Mesenchymal stem cell (in vitro differentiated cells and primary cell): ENCODE measurements at regions not wholly inside any gene's neighbourhood (a gene's known extent, or its start where the extent isn't known, plus 50 kb on each side); places are given as distances from the start of the nearest gene placed in this dataset. TPM values are rescaled to one million over a fixed set of nuclear protein-coding genes. Genes with fewer than 3 reads are reported as not detected.
"Not testable (repeated sequence)": the region's sequence is repeated elsewhere in the genome, so short reads cannot be mapped to it uniquely, and the experiment has no call there.

Experiments
- DNase-seq: peaks from one replicate; pipeline ENCODE4 v3.0.0-alpha.2; 2013
- H2AFZ ChIP-seq: one replicate; pipeline ENCODE4 v1.6.1; 2013; ENCODE audit warnings: low read depth, mild to moderate bottlenecking, control low read depth, inconsistent platforms, low read length, moderate library complexity
- H2AK5ac ChIP-seq: 2 replicates; pipeline ENCODE4 v1.6.1; 2013; ENCODE audit warnings: low read length, moderate library complexity, mild to moderate bottlenecking, inconsistent platforms; ENCODE audit not compliant: severe bottlenecking
- H2BK120ac ChIP-seq: one replicate; pipeline ENCODE4 v1.6.1; 2013; ENCODE audit warnings: low read depth, mild to moderate bottlenecking, inconsistent platforms, low read length, moderate library complexity
- H2BK12ac ChIP-seq, 2 experiments: one replicate each; pipeline ENCODE4 v1.6.1; 2013; ENCODE audit warnings: inconsistent platforms in 2 of 2, low read length in 2 of 2, mild to moderate bottlenecking in 2 of 2, moderate library complexity in 2 of 2, control low read depth in 1 of 2
- H2BK15ac ChIP-seq: one replicate; pipeline ENCODE4 v1.6.1; 2013; ENCODE audit warnings: mild to moderate bottlenecking, low read depth, inconsistent platforms; ENCODE audit not compliant: poor library complexity, severe bottlenecking
- H2BK5ac ChIP-seq: 2 replicates; pipeline ENCODE4 v1.6.1; 2013; ENCODE audit warnings: low read depth, mild to moderate bottlenecking, low read length, control low read depth, inconsistent platforms; ENCODE audit not compliant: poor library complexity, severe bottlenecking
- H3K14ac ChIP-seq, 2 experiments: one replicate each; pipeline ENCODE4 v1.6.1; 2013; ENCODE audit warnings: inconsistent platforms in 2 of 2, low read length in 2 of 2, control low read depth in 1 of 2, mild to moderate bottlenecking in 1 of 2, moderate library complexity in 1 of 2
- H3K18ac ChIP-seq, 2 experiments: one replicate each; pipeline ENCODE4 v1.6.1; 2013; ENCODE audit warnings: inconsistent platforms in 2 of 2, low read length in 2 of 2, control low read depth in 1 of 2, low read depth in 1 of 2, mild to moderate bottlenecking in 1 of 2
- H3K23ac ChIP-seq, 2 experiments: one replicate each; pipeline ENCODE4 v1.6.1; 2013; ENCODE audit warnings: inconsistent platforms in 2 of 2, low read length in 2 of 2, mild to moderate bottlenecking in 2 of 2, moderate library complexity in 2 of 2, control low read depth in 1 of 2
- H3K27ac ChIP-seq: 2 replicates; pipeline ENCODE4 v1.5.1; 2013; ENCODE audit warnings: mild to moderate bottlenecking, moderate library complexity, low read length, control low read depth, inconsistent platforms; ENCODE audit not compliant: poor library complexity, severe bottlenecking
- H3K27me3 ChIP-seq, 2 experiments: 2 replicates each; pipeline versions ENCODE4 v1.6.1 to v1.7.0; 2013; ENCODE audit warnings: low read length in 2 of 2, mild to moderate bottlenecking in 2 of 2, moderate library complexity in 2 of 2, control low read depth in 1 of 2, inconsistent platforms in 1 of 2; ENCODE audit not compliant: control insufficient read depth in 1 of 2, insufficient read depth in 1 of 2
- H3K36me3 ChIP-seq, 2 experiments: 2 replicates each; pipeline versions ENCODE4 v1.6.1 to v1.7.0; 2013; ENCODE audit warnings: low read length in 2 of 2, control low read depth in 1 of 2, inconsistent platforms in 1 of 2, low read depth in 1 of 2, mild to moderate bottlenecking in 1 of 2; ENCODE audit not compliant: insufficient read depth in 2 of 2, control insufficient read depth in 1 of 2
- H3K4ac ChIP-seq, 2 experiments: one replicate each; pipeline ENCODE4 v1.6.1; 2013; ENCODE audit warnings: inconsistent platforms in 2 of 2, low read length in 2 of 2, mild to moderate bottlenecking in 2 of 2, moderate library complexity in 2 of 2, control low read depth in 1 of 2, low read depth in 1 of 2
- H3K4me1 ChIP-seq: 2 replicates; pipeline ENCODE4 v1.6.1; 2013; ENCODE audit warnings: low read depth, low read length, control low read depth; ENCODE audit not compliant: control insufficient read depth, insufficient read depth
- H3K4me2 ChIP-seq: 2 replicates; pipeline ENCODE4 v1.6.1; 2013; ENCODE audit warnings: low read length, mild to moderate bottlenecking, inconsistent platforms; ENCODE audit not compliant: poor library complexity, severe bottlenecking
- H3K4me3 ChIP-seq, 2 experiments: 2 replicates each; pipeline versions ENCODE4 v1.5.1 to v1.7.0; 2013; ENCODE audit warnings: low read length in 2 of 2, mild to moderate bottlenecking in 2 of 2, control low read depth in 1 of 2, low read depth in 1 of 2; ENCODE audit not compliant: insufficient read depth in 1 of 2
- H3K79me1 ChIP-seq: replicated peaks from 2 replicates; pipeline ENCODE4 v1.6.1; 2013; ENCODE audit warnings: mild to moderate bottlenecking, control low read depth, low read length, inconsistent platforms; ENCODE audit not compliant: poor library complexity, severe bottlenecking
- H3K9ac ChIP-seq: 2 replicates; pipeline ENCODE4 v1.7.0; 2013; ENCODE audit warnings: mild to moderate bottlenecking, low read length, moderate library complexity
- H3K9me3 ChIP-seq: 2 replicates; pipeline ENCODE4 v1.7.0; 2013; ENCODE audit warnings: mild to moderate bottlenecking, low read length; ENCODE audit not compliant: control insufficient read depth
- H4K8ac ChIP-seq: one replicate; pipeline ENCODE4 v1.6.1; 2013; ENCODE audit warnings: inconsistent platforms, mild to moderate bottlenecking, low read length, moderate library complexity
- H4K91ac ChIP-seq: one replicate; pipeline ENCODE4 v1.6.1; 2013; ENCODE audit warnings: mild to moderate bottlenecking, low read length, inconsistent platforms
- WGBS: methylation state at CpG from one replicate; pipeline ENCODE4 v1.1.7; 2013; ENCODE audit warnings: mixed read lengths; 5-methylcytosine and 5-hydroxymethylcytosine counted together
- small RNA-seq: library from polyadenylated mRNA; stranded (forward); fragments of <200 nt; extraction: miRNeasy Mini kit (QIAGEN cat#:217004); gene quantifications from one replicate; pipeline ENCODE3, GENCODE V24; 2013; ENCODE audit warnings: low read depth

GRCh38 chr9:19873188-19873587 is 84.4 kb upstream of the SLC24A2 start:
- H4K91ac ChIP-seq, H2BK15ac ChIP-seq, H2AFZ ChIP-seq, H3K79me1 ChIP-seq, H3K27me3 ChIP-seq, H2AK5ac ChIP-seq, H4K8ac ChIP-seq, H3K4ac ChIP-seq, H3K4me1 ChIP-seq, H2BK12ac ChIP-seq, H3K23ac ChIP-seq, H2BK120ac ChIP-seq, H3K14ac ChIP-seq, H3K4me2 ChIP-seq, H3K27ac ChIP-seq, DNase-seq, H3K9ac ChIP-seq, H2BK5ac ChIP-seq, H3K36me3 ChIP-seq, H3K4me3 ChIP-seq, H3K18ac ChIP-seq: not testable (repeated sequence)
- 67% methylated on average over 2 of the region's 2 CpGs for WGBS
- peaks cover 27% of the 10 kb centered on the region for H3K9me3 ChIP-seq

GRCh38 chr9:19870988-19871387 is 82.2 kb upstream of the SLC24A2 start:
- Histone ChIP-seq H3K27ac (no peak overlapping the region), H4K91ac (no peak overlapping the region), H3K4ac (no peak overlapping the region), H3K18ac (no peak overlapping the region), H2BK5ac (no peak overlapping the region), H2AK5ac (no peak overlapping the region), H2BK12ac (no peak overlapping the region), H3K4me2 (no peak overlapping the region), H3K4me1 (no peaks in the 10 kb centered on the region), H3K9me3 (peaks cover 27% of the 10 kb centered on the region), H3K14ac (no peak overlapping the region), H2BK120ac (no peak overlapping the region), H3K27me3 (no peaks in the 10 kb centered on the region), H3K36me3 (no peaks in the 10 kb centered on the region), H3K4me3 (no peak overlapping the region), H2BK15ac (no peak overlapping the region), H3K9ac (no peak overlapping the region), H3K23ac (no peak overlapping the region), H2AFZ (no peak overlapping the region), H3K79me1 (no peaks in the 10 kb centered on the region), H4K8ac (no peak overlapping the region)
- 80% methylated on average over 1 of the region's 2 CpGs for WGBS
- no peak for DNase-seq

DNA sequence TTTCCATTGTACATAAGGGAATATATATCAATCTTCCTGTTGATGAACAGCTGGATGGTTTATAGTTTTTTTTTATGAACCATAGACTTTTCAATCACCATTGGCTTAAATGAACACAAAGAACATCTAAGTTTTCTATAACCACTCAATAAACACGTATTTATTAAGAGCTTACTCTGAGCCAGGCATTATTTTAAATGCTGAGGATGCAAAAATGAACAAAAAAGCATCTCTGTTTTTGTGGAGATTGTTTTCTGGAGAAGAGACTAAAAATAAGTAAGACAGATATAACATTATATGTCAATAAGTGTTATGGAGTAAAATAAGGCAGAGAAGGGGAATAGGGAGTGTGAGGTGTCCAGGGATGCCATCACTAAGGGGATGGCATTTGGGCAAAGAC is 52.1 kb upstream of the SLC24A2 start:
- Histone ChIP-seq H4K91ac (no peak overlapping the region), H3K4ac (no peak overlapping the region), H3K27ac (no peak overlapping the region), H3K18ac (no peak overlapping the region), H2AK5ac (no peak overlapping the region), H2BK120ac (no peak overlapping the region), H2BK12ac (no peak overlapping the region), H3K4me3 (no peak overlapping the region), H3K23ac (no peak overlapping the region), H2BK5ac (no peak overlapping the region), H3K79me1 (no peaks in the 10 kb centered on the region), H3K9ac (no peak overlapping the region), H3K14ac (no peak overlapping the region), H3K9me3 (no peaks in the 10 kb centered on the region), H4K8ac (no peak overlapping the region), H2BK15ac (no peak overlapping the region), H3K27me3 (no peaks in the 10 kb centered on the region), H3K4me2 (no peak overlapping the region), H3K36me3 (no peaks in the 10 kb centered on the region), H3K4me1 (no peaks in the 10 kb centered on the region), H2AFZ (no peak overlapping the region)
- DNase-seq: no peak
- WGBS: no CpG with 5 or more reads among the region's 1 CpG

Small RNAs in the stretch of these regions (small RNA-seq; reads per million reads assigned to genes)
- gene AL158077.1: not detected
